AML-193 (cell line): ENCODE measurements at regions not wholly inside any gene's neighbourhood (a gene's known extent, or its start where the extent isn't known, plus 50 kb on each side); places are given as distances from the start of the nearest gene placed in this dataset.
"Not testable (repeated sequence)": the region's sequence is repeated elsewhere in the genome, so short reads cannot be mapped to it uniquely, and the experiment has no call there.

Experiments used
- DNase-seq, 2 experiments: peaks; one replicate each; lab custom pipeline; 2025; lab: John Stamatoyannopoulos, UW

- no peak for DNase-seq
Measured at GRCh38 chr5:117431091-117431490, 856.5 kb upstream of the SEMA6A start.

- no peak for DNase-seq
Measured at GRCh38 chr5:117425163-117425562, 850.5 kb upstream of the SEMA6A start.

- no peak for DNase-seq
Measured at GRCh38 chr5:117424559-117424958, 849.9 kb upstream of the SEMA6A start.

GRCh38 chr5:117417501-117417900, 842.9 kb upstream of the SEMA6A start:
- DNase-seq: no peak

- no peak for DNase-seq
Measured at GRCh38 chr5:117414926-117415325, 840.3 kb upstream of the SEMA6A start.

- no peak for DNase-seq
Measured at GRCh38 chr5:117411701-117412100, 837.1 kb upstream of the SEMA6A start.

GRCh38 chr5:117405197-117405596, 830.6 kb upstream of the SEMA6A start:
- no peak for DNase-seq

- no peak for DNase-seq
Measured at GRCh38 chr5:117394506-117395157, 820.0 kb upstream of the SEMA6A start.

- no peak for DNase-seq
Measured at GRCh38 chr5:117393125-117393524, 818.5 kb upstream of the SEMA6A start.

- no peak for DNase-seq
Measured at GRCh38 chr5:117380316-117380715, 805.7 kb upstream of the SEMA6A start.

GRCh38 chr5:117379521-117379920, 804.9 kb upstream of the SEMA6A start:
- DNase-seq: no peak

- no peak for DNase-seq
Measured at GRCh38 chr5:117376748-117377147, 802.1 kb upstream of the SEMA6A start.

- DNase-seq: no peak
Measured at GRCh38 chr5:117359895-117360294, 785.3 kb upstream of the SEMA6A start.

- no peak for DNase-seq
Measured at GRCh38 chr5:117357886-117358285, 783.3 kb upstream of the SEMA6A start.

- no peak for DNase-seq
Measured at GRCh38 chr5:117347280-117347679, 772.7 kb upstream of the SEMA6A start.

- DNase-seq: not testable (repeated sequence)
Measured at GRCh38 chr5:117343726-117344125, 769.1 kb upstream of the SEMA6A start.

GRCh38 chr5:117337064-117337749, 762.6 kb upstream of the SEMA6A start:
- DNase-seq: no peak

GRCh38 chr5:117336208-117336607, 761.6 kb upstream of the SEMA6A start:
- DNase-seq: no peak

- DNase-seq: no peak
Measured at GRCh38 chr5:117333011-117333410, 758.4 kb upstream of the SEMA6A start.

- no peak for DNase-seq
Measured at GRCh38 chr5:117332341-117332740, 757.7 kb upstream of the SEMA6A start.

- DNase-seq: no peak
Measured at GRCh38 chr5:117327511-117327910, 752.9 kb upstream of the SEMA6A start.

- no peak for DNase-seq
Measured at GRCh38 chr5:117326997-117327396, 752.4 kb upstream of the SEMA6A start.

GRCh38 chr5:117318528-117318927, 743.9 kb upstream of the SEMA6A start:
- DNase-seq: no peak

GRCh38 chr5:117315170-117315569, 740.5 kb upstream of the SEMA6A start:
- no peak for DNase-seq
